ENCODE measurements at regions not wholly inside any gene's neighbourhood (a gene's known extent, or its start where the extent isn't known, plus 50 kb on each side); places are given as distances from the start of the nearest gene placed in this dataset.

- DNase-seq, result no peak
These were observed 83.0 kb upstream of the PHYHIPL start for GRCh38 chr10:59093461-59093860.

GRCh38 chr10:59096631-59097030, 79.8 kb upstream of the PHYHIPL start:
- DNase-seq, result no peak

- peak; percentile 89 for DNase-seq
These were observed 78.1 kb upstream of the PHYHIPL start for GRCh38 chr10:59098387-59098786.

GRCh38 chr10:59098831-59099452, 77.5 kb upstream of the PHYHIPL start:
- peak; percentile 86 for DNase-seq

- peak; percentile 36 for DNase-seq
These were observed 77.0 kb upstream of the PHYHIPL start for GRCh38 chr10:59099481-59099880.

- DNase-seq, result no peak
These were observed 74.0 kb upstream of the PHYHIPL start for GRCh38 chr10:59102394-59102793.

- DNase-seq, result no peak
These were observed 72.3 kb upstream of the PHYHIPL start for GRCh38 chr10:59104186-59104585.

GRCh38 chr10:59106441-59106840, 70.0 kb upstream of the PHYHIPL start:
- DNase-seq, result no peak

- no peak for DNase-seq
These were observed 69.3 kb upstream of the PHYHIPL start for GRCh38 chr10:59107147-59107546.

- no peak for DNase-seq
These were observed 68.1 kb upstream of the PHYHIPL start for GRCh38 chr10:59108296-59108870.

- no peak for DNase-seq
These were observed 67.6 kb upstream of the PHYHIPL start for GRCh38 chr10:59108886-59109288.

- no peak for DNase-seq
These were observed 66.6 kb upstream of the PHYHIPL start for GRCh38 chr10:59109826-59110225.

GRCh38 chr10:59124187-59124586, 52.3 kb upstream of the PHYHIPL start:
- no peak for DNase-seq

GRCh38 chr10:59125666-59126065, 50.8 kb upstream of the PHYHIPL start:
- DNase-seq, result no peak

GRCh38 chr10:59126261-59126660, 50.2 kb upstream of the PHYHIPL start:
- no peak for DNase-seq

Data from fibroblast of upper back skin (primary cell).